Kidney glomerular epithelial cell (primary cell): ENCODE measurements at regions not wholly inside any gene's neighbourhood (a gene's known extent, or its start where the extent isn't known, plus 50 kb on each side); places are given as distances from the start of the nearest gene placed in this dataset.
"Not testable (repeated sequence)": the region's sequence is repeated elsewhere in the genome, so short reads cannot be mapped to it uniquely, and the experiment has no call there.

Experiments used
- DNase-seq: peaks from one replicate; lab custom pipeline; 2025; lab: John Stamatoyannopoulos, UW

DNA sequence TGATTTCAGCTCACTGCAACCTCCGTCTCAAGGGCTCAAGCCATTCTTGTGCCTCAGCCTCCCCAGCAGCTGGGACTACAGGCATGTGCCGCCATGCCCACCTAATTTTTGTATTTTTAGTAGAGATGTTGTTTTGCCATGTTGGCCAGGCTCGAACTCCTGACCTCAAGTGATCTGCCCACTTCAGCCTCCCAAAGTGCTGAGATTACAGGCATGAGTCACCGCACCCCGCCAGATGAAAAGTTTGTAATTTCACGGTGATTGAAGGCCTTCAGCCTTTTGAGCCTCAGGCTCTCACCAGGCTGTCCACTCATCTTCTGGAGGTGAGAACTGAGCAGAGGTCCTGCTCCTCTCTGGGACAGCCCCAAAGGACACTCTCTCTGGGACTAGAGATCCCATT is 103.2 kb downstream of the HIF1AN start:
- not testable (repeated sequence) for DNase-seq

DNA sequence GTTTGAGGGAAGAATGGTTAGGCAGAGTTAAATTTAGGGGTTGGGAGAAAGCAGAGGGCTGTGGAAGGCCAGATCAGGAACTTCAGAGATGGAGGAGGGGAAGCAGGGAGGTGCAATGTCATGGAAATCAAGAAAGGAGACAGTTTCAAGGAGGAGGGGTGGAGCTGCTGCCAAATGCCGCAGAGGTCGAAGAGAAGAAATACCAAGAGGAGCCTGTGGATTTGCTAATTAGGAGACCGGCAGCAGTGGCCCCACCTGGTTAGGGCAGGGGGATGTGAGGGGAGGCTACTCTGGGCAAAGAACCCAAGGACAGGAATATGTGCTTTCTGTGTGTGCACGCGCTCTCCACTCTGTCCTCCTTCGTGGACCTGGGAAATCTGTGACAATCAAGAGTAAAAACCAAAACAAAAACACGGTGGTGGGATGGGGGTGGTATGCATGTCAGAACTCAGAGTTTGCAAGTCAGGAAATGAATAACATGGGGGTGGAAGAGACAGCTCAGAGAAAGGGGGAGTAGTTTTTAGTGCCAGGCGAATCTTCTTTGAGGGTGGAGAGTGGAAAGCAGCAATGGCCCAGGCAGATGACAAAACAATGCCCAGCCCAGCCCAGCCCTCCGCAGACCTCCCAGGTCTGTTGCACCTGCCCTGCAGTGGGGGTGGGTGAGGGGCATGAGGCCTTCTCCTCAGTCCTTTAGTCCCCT is 102.9 kb upstream of the PAX2 start:
- no peak for DNase-seq

GRCh38 chr10:100645091-100645490 is 100.3 kb upstream of the PAX2 start:
- DNase-seq: no peak

GRCh38 chr10:100645613-100646392 is 99.6 kb upstream of the PAX2 start:
- DNase-seq: no peak

DNA sequence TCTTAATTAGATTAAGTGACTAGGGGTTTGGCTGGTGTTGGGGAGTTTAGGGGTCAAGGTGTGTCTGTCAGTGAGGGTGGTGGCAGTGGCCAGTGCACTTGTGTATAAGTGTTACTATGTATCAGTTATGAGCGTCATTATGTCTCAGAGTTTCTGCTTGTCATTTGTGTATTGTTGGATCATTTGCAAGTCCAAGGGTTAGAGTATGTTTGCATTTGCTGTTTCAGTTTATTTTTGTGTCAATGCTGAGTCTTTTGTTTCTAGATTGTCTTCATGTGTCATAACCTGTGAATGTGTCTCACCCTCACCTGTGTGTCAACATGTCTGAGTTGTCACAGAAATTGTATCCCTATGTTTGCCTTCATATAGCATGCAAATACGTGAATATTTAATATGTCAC is 97.5 kb upstream of the PAX2 start:
- DNase-seq: no peak

GRCh38 chr10:100650693-100651092 is 94.7 kb upstream of the PAX2 start:
- DNase-seq: no peak

DNA sequence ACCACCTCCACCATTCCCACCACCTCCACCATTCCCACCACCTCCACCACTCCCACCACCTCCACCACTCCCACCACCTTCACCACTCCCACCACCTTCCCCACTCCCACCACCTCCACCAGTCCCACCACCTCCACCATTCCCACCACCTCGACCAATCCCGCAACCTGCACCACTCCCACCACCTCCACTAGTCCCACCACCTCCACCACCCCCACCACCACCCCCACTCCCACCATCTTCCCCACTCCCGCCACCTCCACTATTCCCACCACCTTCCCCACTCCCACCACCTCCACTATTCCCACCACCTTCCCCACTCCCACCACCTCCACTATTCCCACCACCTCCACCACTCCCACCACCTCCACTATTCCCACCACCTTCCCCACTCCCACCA is 94.3 kb upstream of the PAX2 start:
- DNase-seq: not testable (repeated sequence)

DNA sequence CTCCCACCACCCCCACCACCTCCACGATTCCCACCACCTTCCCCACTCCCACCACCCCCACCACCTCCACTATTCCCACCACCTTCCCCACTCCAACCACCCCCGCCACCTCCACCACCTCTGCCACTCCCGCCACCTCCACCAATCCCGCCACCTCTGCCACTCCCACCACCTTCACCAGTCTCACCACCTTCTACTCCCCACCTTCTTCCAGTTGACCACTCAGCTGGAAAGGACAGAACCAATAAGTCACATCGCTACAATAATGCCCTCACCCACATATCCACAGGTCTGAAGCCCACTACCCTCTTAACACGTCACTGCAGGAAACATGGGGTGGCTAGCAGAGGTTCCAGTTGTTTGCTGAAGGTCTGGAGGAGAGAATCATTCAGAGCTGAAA is 93.5 kb upstream of the PAX2 start:
- DNase-seq: no peak

GRCh38 chr10:100652406-100653135 is 92.8 kb upstream of the PAX2 start:
- no peak for DNase-seq

DNA sequence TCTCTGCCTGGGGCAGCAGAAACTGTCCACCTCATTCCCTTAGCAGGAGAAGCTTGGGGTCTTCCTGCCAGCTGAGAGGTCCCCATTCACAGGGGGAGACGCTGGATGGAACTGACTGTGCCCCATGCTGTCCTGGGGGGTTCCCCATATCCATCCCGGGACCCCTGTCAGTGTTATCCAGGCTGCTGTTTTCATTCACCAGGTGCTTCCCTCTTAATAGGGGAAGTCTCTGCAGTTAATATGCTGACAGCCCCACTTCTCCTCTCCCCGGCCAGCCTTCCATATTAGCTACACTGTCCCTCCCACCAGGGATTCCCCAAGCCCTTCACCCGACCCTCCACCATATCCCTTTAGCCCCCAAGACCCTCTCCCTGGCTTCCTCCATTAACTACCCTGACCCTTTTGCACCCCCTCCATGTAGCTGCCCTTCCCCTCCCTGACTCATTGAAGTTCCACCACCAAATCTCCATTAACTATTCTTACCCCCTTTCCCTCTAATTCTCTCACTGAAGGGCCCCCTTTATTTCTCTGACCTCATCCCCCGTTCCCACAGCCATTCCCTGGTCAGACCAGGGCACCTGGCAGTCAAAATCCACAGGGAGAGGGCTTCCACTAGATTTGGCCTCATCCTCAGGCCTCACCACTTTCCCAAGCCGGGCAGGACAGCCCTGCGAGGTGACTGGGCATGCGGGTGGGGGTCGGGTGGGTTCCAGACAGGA is 92.0 kb upstream of the PAX2 start:
- DNase-seq: no peak

GRCh38 chr10:100653957-100654781 is 91.2 kb upstream of the PAX2 start:
- DNase-seq: no peak

GRCh38 chr10:100654782-100655325 is 90.5 kb upstream of the PAX2 start:
- no peak for DNase-seq

DNA sequence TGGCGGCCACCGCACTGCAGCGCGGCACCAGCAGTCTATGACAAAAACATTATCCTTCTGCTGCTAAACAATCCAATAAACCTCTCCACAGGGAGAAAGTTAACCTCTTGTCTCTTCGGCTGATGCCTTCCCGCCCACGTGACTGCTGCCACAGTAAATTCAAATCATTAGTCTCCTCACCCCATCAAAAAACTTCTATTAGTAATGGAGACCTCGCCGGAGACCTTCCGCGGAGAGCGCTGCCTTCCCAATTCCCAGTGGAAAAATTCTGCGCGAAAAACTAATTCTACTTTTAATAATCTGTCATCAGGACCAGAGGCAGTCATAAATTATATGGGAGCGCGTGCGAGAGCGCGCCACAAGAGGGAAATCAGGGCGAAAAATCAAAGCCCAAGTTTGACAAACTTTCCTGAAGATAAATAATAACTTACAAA is 90.0 kb upstream of the PAX2 start:
- no peak for DNase-seq

- DNase-seq: no peak
Measured at GRCh38 chr10:100655760-100656421, 89.5 kb upstream of the PAX2 start.

GRCh38 chr10:100656454-100656853 is 88.9 kb upstream of the PAX2 start:
- no peak for DNase-seq

DNA sequence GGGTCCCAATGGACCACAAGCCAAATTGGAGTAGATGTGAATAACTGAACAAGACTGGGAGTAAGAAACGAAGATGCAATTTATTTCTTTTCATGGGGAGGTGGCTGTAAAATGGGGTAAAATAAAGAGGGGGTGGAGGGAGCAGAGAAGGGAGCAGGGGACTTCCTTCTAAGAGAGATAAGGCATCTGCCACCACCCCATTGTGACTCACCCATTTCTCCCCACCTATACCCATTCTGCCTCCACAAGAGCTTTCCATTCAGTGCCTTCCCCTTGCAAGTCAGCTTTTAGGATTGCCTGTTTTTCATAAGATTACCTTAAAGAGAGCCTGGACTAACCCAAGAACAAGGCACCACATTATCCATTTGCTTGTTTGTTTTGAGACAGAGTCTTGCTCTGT is 87.1 kb upstream of the PAX2 start:
- no peak for DNase-seq

DNA sequence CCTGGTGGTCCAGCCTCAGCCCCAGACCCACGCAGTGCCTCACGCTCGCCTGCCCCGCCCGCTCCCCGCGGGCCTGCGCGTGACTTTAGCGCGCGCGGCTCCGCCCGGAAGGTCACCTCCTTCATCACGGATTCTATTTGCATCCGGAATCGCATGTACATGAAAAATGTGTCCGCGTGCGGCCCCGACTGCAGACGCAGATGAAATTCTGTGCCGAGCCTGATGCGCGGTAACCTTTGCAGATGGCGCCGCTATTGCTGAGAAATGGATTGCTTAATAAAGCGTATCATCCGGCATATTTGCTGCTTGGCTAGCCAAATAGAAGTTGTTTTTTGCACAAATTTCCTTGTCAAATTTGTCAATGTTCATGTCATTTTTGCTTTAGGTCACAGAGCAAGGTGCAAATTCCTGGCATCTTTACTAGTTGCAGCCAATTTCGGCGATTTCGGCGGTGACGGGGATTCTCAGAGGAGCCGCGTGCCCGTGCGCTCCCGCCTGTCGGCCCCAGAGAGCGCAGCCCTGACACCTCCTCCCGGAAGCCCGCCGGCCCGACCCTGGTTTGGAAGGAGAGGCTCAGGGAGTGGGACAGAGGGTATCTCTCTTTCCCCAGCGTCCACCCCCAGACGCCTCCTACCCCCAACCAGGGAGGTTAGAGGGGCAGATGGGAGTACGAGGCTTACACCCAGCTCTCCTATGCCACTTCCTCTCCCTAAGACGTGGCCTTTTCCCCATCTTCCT is 85.9 kb upstream of the PAX2 start:
- DNase-seq: no peak

DNA sequence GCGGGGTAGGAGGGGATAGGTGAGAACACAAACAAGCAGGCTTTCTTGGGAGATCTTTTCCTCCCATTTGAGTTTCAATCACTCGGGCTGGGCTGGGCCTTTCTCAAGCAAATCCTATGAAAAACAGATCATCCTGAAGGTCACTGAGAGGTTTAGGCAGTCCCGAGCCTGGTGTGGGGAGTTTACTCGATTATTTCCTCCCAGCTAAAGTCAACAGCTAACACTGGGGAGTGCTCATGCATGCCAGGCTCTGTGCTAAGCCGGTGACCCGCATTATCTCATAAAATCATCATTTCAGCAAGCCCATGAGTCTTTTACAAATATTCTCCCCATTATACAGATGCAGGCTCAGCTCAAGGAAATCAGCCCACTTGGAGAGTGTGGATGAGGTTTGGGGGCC is 85.0 kb upstream of the PAX2 start:
- DNase-seq: peak; percentile 22

DNA sequence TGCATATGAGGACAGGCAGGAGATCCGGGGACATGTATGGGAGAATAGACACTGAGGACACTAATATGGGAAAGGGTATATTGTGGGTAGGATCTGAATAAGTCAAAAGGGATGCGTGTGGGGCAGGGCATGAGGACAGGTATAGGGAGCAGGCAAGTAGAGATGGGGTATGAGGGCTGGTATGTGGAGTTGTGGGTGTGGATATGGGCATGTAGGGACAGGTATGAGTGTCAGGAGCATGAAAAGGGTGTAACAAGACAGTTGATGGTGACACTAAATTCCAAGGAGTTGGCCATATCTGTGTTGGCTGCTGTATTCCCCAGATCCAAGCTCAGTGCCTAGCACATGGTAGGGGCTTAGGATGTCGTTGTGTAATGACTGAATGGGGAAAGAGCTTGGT is 84.4 kb upstream of the PAX2 start:
- DNase-seq: no peak

DNA sequence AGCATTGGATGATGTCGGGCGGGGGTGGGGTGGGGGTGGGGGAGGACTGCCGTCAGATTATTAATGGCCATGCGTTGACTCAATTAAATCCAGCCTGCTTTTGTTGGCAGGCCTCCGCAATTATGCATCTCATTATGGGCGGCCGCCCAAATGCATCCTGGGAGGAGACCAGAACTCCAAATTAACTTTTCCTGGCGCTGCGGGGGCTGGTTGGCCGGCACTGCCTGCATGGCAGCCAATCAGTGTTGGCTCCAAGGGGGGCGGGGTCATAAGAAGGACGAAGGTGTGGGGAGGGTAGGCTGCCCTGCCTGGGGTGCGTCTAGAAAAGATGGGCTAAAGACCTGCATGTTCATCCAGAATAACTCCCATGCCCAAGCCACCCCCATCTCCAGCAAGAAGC is 83.9 kb upstream of the PAX2 start:
- DNase-seq: no peak
